ENCODE measurements at regions not wholly inside any gene's neighbourhood (a gene's known extent, or its start where the extent isn't known, plus 50 kb on each side); places are given as distances from the start of the nearest gene placed in this dataset.

- TF ChIP-seq EP300 (IDR thresholded peaks at IDR 0.05) (no peak), CTCF (IDR thresholded peaks at IDR 0.05) (no peak), POLR2A (IDR thresholded peaks at IDR 0.05) (no peak), POLR2AphosphoS5 (IDR thresholded peaks at IDR 0.05) (no peak)
These were observed 564.5 kb downstream of the CDH8 start for GRCh38 chr16:61471737-61472136.
